ENCODE measurements at regions not wholly inside any gene's neighbourhood (a gene's known extent, or its start where the extent isn't known, plus 50 kb on each side); places are given as distances from the start of the nearest gene placed in this dataset.

- H3K4me3 ChIP-seq (ENCODE audit: low read depth, low read length, poor library complexity, severe bottlenecking), result no peak overlapping the region
- no peak overlapping the region for H3K27ac ChIP-seq (ENCODE audit: low read depth, low read length, poor library complexity, severe bottlenecking)
- CTCF ChIA-PET (ENCODE audit: unreplicated experiment), result no interaction called here
- H3K4me1 ChIP-seq (ENCODE audit: insufficient read depth, low read length, poor library complexity, severe bottlenecking), result no peaks in the 10 kb centered on the region
- BruUV-seq (replicated peaks), result no TSS peak
- no peaks in the 10 kb centered on the region for H4K20me1 ChIP-seq (ENCODE audit: insufficient read depth, low read length)
- no peaks in the 10 kb centered on the region for H3K36me3 ChIP-seq (ENCODE audit: insufficient read depth, low read length)
- no peaks in the 10 kb centered on the region for H3K9me3 ChIP-seq (ENCODE audit: low read length)
- no peaks in the 10 kb centered on the region for H3K79me2 ChIP-seq (ENCODE audit: insufficient read depth, low read depth, low read length)
- intact Hi-C loops (cut with micrococcal nuclease; ENCODE audit: unreplicated experiment), result no loop called here
- no peaks in the 10 kb centered on the region for H3K9me2 ChIP-seq (ENCODE audit: insufficient read depth, low read length)
- TF ChIP-seq EZH2phosphoT487 (IDR thresholded peaks at IDR 0.05; ENCODE audit: borderline replicate concordance, low read depth, low read length), result no peak
- TF ChIP-seq, protein P1, sequence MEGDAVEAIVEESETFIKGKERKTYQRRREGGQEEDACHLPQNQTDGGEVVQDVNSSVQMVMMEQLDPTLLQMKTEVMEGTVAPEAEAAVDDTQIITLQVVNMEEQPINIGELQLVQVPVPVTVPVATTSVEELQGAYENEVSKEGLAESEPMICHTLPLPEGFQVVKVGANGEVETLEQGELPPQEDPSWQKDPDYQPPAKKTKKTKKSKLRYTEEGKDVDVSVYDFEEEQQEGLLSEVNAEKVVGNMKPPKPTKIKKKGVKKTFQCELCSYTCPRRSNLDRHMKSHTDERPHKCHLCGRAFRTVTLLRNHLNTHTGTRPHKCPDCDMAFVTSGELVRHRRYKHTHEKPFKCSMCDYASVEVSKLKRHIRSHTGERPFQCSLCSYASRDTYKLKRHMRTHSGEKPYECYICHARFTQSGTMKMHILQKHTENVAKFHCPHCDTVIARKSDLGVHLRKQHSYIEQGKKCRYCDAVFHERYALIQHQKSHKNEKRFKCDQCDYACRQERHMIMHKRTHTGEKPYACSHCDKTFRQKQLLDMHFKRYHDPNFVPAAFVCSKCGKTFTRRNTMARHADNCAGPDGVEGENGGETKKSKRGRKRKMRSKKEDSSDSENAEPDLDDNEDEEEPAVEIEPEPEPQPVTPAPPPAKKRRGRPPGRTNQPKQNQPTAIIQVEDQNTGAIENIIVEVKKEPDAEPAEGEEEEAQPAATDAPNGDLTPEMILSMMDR (conservative IDR thresholded peaks at IDR 0.05; ENCODE audit: low read length), result no peak
- H2AFZ ChIP-seq (ENCODE audit: low read length), result no peak overlapping the region
- POLR2A ChIA-PET, result no interaction called here
- no peak for DNase-seq (ENCODE audit: low spot score)
- no peak overlapping the region for H3K4me2 ChIP-seq (ENCODE audit: low read length)
Measured at GRCh38 chr18:39414009-39414700, 1848.6 kb upstream of the CELF4 start.

- no peak overlapping the region for H2AFZ ChIP-seq (ENCODE audit: low read length)
- TF ChIP-seq, protein P1 (conservative IDR thresholded peaks at IDR 0.05; ENCODE audit: low read length), result no peak
- no peak for TF ChIP-seq EZH2phosphoT487 (IDR thresholded peaks at IDR 0.05; ENCODE audit: borderline replicate concordance, low read depth, low read length)
- no peak overlapping the region for H3K4me2 ChIP-seq (ENCODE audit: low read length)
- H3K4me3 ChIP-seq (ENCODE audit: low read depth, low read length, poor library complexity, severe bottlenecking), result no peak overlapping the region
- no peaks in the 10 kb centered on the region for H3K4me1 ChIP-seq (ENCODE audit: insufficient read depth, low read length, poor library complexity, severe bottlenecking)
- H3K79me2 ChIP-seq (ENCODE audit: insufficient read depth, low read depth, low read length), result no peaks in the 10 kb centered on the region
- DNase-seq (ENCODE audit: low spot score), result no peak
- no peaks in the 10 kb centered on the region for H3K9me2 ChIP-seq (ENCODE audit: insufficient read depth, low read length)
- BruUV-seq (replicated peaks), result no TSS peak
- no peaks in the 10 kb centered on the region for H3K36me3 ChIP-seq (ENCODE audit: insufficient read depth, low read length)
- H3K9me3 ChIP-seq (ENCODE audit: low read length), result no peaks in the 10 kb centered on the region
- H3K27ac ChIP-seq (ENCODE audit: low read depth, low read length, poor library complexity, severe bottlenecking), result no peak overlapping the region
- H4K20me1 ChIP-seq (ENCODE audit: insufficient read depth, low read length), result no peaks in the 10 kb centered on the region
- intact Hi-C loops (cut with micrococcal nuclease; ENCODE audit: unreplicated experiment), result no loop called here
- CTCF ChIA-PET (ENCODE audit: unreplicated experiment), result no interaction called here
- POLR2A ChIA-PET, result interaction anchor here (0.7 kb wide), 2 partner anchors 8 to 1728 kb away, joined by 3 read pairs; no protein-coding TSS in a partner anchor
Measured at GRCh38 chr18:39406941-39407340, 1841.3 kb upstream of the CELF4 start.

- Histone ChIP-seq H3K9me3 (ENCODE audit: low read length) (no peaks in the 10 kb centered on the region), H3K79me2 (ENCODE audit: insufficient read depth, low read depth, low read length) (no peaks in the 10 kb centered on the region), H3K4me1 (ENCODE audit: insufficient read depth, low read length, poor library complexity, severe bottlenecking) (no peaks in the 10 kb centered on the region), H3K36me3 (ENCODE audit: insufficient read depth, low read length) (no peaks in the 10 kb centered on the region), H3K27ac (ENCODE audit: low read depth, low read length, poor library complexity, severe bottlenecking) (no peak overlapping the region), H4K20me1 (ENCODE audit: insufficient read depth, low read length) (no peaks in the 10 kb centered on the region), H2AFZ (ENCODE audit: low read length) (no peak overlapping the region), H3K4me2 (ENCODE audit: low read length) (no peak overlapping the region), H3K4me3 (ENCODE audit: low read depth, low read length, poor library complexity, severe bottlenecking) (no peak overlapping the region), H3K9me2 (ENCODE audit: insufficient read depth, low read length) (no peaks in the 10 kb centered on the region)
- CTCF ChIA-PET (ENCODE audit: unreplicated experiment), result no interaction called here
- intact Hi-C loops (cut with micrococcal nuclease; ENCODE audit: unreplicated experiment), result no loop called here
- BruUV-seq (replicated peaks), result no TSS peak
- POLR2A ChIA-PET, result no interaction called here
- no peak for DNase-seq (ENCODE audit: low spot score)
- TF ChIP-seq, protein P1 (conservative IDR thresholded peaks at IDR 0.05; ENCODE audit: low read length), result no peak
- TF ChIP-seq EZH2phosphoT487 (IDR thresholded peaks at IDR 0.05; ENCODE audit: borderline replicate concordance, low read depth, low read length), result no peak
Measured at GRCh38 chr18:39403121-39403520, 1837.5 kb upstream of the CELF4 start.
